Ramos (cell line): ENCODE measurements at regions not wholly inside any gene's neighbourhood (a gene's known extent, or its start where the extent isn't known, plus 50 kb on each side); places are given as distances from the start of the nearest gene placed in this dataset.
"Not testable (repeated sequence)": the region's sequence is repeated elsewhere in the genome, so short reads cannot be mapped to it uniquely, and the experiment has no call there.

Experiments used
- in situ Hi-C: fragments of 300-500 bp; cut with MboI; formaldehyde crosslinking; loops from one replicate; pipeline ENCODE4 v1.14.3; 2022; ENCODE audit warnings: low sequenced_read_pairs; ENCODE audit not compliant: unreplicated experiment

DNA sequence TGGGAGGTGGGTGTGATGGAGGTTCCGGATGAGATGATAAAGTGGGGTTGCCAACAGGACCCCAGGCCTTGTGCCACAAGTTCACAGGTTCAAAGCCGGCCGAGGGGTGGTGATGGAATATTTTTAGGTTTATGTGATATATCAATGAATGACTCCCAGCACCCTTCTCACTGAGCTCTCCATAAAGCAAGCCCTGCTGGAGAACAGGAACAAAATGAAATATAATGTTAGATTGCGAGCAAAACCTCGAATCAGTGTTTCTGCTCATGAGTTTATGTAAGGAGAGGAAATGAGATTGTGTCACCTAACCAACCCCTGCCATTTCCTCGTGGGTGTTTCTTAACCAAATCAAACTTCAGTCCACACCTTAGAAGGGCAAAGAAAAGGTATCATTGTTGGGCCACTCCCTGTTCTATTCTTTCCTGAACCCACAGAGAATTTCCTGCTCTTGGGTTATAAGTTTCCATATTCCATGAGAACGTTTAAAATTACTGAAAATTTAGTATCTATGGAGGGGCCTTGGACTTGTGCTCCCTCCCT, 192.2 kb upstream of the EXOC2 start:
- in situ Hi-C loops: no loop called here

DNA sequence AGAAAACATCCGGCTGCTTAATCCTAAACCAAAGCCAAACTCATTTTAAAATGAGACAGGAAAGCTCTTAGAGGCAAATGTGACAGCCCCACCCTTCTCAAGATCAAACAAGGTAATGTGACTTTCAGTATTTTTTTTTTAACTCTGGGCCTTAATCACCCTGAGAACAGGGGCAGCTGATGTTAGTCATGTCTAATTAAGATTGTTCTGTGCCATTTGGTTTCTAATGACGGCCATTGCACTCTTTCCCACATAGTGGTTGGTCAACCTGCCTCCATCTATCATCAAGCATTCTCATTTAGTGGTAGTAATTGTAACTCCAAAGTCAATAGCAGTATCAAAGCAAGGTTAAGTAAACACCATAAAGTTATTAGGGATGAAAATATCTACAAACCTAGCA, 191.6 kb upstream of the EXOC2 start:
- in situ Hi-C loops: no loop called here

DNA sequence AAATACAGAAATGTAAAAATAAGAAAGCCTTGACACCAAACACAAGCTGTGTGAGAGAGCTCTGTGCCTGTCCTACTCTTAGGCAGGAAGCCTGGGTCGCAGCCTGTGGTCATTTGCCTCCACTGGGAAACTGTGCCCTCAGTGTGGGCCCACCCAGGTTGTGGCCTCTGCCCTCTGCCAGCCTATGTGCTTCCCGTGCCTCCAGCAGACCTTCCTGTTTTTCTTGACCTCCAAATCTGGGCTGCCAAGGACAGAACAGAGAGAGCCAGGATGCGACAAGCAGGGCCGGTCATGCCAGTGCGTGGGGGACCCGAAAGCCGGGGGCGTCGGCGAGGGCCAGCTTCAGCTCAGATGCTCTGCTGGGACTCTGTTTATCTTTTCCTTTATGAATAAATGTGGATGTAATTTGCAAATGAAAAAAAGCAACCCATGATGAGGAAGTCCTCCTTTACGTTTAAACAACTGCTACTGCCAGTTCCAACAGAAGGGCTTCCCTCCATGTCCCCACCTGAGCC, 189.2 kb upstream of the EXOC2 start:
- in situ Hi-C loops: no loop called here

DNA sequence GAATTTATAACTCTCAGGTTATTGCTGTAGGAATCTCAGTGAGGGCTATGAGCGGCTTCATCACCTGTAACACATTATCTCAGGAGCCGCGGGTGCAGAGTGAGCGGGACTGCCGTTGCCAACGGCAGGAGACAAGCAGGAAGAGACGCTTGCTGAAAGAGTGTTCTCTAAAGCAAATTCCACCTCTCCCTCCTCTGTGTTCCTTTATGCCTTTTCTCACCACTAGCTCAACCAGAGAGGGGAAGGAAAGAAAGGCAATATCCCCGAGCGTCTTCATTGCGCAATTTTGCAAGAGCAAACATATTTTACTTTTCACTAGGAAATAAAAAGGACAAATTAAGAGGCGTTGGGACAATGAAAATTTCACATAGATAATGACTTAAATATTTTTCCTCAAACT, 185.2 kb upstream of the EXOC2 start:
- in situ Hi-C loops: no loop called here

DNA sequence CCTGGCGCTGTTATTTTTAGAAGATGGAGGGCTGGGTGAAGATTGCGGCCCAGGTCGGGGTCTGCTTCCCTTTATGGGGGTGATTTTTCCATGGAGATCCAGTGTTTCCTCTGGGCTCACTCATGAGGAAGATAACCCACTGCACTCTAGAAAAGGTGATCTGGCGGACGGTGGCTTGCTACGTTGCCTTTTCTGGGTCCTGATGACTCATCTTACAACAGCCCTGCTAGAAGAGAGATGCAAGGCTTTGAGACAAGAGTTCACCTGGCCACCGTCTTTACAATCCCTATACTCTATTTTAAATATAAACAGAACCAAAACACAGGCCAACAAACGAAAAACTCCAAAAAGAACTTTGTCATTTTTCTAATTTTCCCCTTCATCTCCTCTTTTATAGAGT, 182.1 kb upstream of the EXOC2 start:
- in situ Hi-C loops: no loop called here

DNA sequence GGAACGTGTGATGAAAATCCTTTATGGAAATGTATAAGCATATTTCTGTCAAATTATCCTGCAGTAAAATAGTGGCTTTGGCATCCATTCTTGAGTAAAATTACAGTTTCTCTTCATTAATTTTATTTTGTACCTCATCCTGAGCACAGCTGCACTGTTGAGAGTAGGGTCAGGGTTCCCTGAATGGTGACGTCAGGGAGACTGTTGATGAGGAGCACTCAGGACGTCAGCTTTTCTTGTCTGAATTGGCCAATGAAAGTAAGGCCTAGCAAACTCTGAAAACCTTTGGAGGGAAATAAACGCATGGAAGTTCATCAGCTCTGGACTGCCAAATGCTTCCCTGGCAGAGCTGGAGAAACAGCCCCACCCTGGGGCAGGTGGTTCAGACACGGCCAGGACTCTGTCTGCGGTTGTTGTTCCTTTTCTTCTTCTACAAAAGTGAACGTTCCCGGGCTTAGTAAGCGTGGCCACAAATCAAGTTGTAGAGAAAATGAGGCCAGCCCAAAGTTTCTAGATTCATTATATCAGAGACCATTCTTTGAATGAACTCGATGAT, 179.7 kb upstream of the EXOC2 start:
- in situ Hi-C loops: no loop called here

DNA sequence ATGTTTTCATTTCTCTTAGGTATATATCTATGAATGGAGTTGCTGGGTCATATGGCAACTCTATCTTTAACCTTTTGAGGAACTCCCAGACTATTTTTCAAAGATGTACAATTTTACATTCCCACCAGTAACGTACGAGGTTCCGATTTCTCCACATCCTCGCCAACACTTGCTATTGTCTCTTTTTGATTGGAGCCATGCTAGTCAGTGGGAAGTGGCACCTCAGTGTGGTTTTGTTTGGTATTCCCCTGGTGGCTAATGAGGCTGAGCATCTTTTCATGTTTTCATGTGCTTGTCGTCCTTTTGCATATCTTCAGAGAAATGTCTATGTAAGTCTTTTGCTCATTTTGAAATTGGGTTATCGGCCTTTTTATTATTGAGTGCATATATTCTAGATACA, 178.6 kb upstream of the EXOC2 start:
- in situ Hi-C loops: no loop called here

DNA sequence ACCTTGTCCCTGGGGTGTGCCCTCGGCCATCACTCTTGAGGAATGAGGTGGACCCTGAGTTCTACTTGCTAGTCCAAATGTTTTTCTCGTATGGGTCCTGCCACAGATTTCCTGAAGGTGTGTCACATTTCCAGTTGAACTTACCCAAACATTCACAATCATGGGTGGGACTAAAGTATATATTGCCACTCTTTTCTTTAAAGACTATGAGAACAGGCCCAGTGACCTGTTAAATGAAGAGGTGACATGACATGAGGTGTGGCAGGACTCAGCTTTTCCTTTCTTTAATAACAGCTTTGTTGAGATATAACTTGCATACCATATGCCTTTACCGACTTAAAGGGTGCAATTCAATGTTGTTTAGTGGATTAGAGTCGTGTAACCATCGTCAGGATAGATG, 177.2 kb upstream of the EXOC2 start:
- in situ Hi-C loops: no loop called here

DNA sequence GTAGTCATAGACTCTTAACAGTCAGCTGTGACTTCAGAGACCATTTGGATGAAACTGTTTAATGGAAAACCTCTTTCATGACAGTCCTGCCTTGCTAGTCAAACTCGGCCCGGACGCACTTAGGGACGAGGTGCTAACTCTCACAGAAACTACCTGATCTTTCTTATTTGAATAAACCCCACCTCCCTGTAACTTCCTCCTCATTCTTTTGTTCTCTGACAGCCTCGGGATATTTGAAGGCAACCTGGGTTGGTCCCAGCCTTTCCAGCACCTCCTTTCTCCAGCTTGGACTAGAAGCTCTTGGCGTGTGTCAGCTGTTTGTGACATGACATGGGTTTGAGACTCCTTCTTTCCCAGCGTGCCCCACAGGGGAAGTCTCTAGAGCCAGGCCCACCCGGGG, 175.3 kb upstream of the EXOC2 start:
- in situ Hi-C loops: no loop called here

DNA sequence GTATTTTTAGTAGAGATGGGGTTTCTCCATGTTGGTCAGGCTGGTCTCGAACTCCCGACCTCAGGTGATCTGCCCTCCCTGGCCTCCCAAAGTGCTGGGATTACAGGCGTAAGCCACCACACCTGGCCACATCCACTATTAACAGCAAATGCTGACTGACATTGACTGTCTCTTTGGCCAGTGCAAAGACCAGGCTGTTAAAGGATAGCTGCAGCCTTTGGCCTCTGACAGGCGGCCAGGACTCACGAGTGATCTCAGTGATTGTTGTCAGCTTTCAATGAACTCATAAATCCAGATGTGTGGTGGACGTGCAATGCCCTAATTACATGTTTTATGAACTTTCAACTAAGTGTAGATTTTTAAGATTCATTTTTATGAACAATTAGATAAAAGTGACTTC, 174.4 kb upstream of the EXOC2 start:
- in situ Hi-C loops: no loop called here

DNA sequence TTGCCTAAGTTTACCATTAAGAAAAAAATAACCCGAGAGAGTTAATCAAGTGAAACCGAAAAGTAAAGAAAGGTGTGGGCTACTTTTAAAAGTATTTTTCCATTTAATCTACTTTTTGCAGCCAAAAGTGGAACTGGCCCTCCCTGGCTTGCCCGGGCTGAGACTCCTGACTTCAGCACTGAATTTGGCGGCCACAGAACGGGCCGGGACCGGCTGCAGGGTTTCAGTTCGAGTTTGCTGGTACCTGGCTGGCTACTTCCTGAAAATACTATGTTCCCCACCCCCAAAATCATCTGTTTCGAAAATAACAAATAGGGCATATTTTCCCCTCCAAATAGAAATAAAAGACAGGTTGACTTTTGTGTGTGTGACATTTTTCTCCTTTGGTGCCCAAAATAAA, 173.4 kb upstream of the EXOC2 start:
- in situ Hi-C loops: no loop called here

DNA sequence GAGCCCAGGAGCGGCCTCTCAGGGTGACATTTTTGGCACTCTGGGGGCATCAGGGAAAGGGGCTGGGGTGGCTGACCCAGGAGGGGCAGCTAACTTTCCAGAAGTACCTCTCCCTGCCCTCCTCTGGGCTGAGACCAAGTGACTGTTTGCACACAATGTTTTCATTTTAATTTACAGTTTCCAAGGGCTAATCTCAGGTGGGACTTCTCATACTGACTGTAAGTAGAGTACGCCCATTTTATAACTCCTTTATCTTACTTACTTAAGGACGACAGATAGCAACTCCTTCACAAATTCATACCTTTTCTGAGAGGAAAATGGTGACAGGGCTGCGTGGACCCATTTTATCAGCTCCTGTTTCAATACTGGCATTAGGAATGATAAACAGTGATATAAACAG, 172.9 kb upstream of the EXOC2 start:
- in situ Hi-C loops: no loop called here

DNA sequence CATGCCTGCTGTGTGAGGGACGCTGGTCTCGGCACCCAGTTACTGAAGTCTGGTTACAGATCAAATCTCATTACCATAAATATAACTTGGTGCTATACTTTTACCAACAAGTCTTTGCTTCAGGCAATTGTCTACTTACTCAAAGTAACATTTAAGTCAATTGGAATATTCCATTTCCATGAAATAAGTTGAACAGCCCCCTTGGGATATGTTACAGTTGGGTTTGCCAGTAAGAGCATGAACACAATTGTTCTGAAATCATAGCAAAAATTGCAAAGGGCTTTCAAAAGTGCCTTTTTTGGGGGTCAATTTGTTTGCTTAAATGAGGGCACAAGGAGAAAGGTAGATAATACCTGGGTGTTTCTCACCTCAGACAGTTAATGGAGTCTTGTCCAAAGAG, 170.9 kb upstream of the EXOC2 start:
- in situ Hi-C loops: no loop called here

DNA sequence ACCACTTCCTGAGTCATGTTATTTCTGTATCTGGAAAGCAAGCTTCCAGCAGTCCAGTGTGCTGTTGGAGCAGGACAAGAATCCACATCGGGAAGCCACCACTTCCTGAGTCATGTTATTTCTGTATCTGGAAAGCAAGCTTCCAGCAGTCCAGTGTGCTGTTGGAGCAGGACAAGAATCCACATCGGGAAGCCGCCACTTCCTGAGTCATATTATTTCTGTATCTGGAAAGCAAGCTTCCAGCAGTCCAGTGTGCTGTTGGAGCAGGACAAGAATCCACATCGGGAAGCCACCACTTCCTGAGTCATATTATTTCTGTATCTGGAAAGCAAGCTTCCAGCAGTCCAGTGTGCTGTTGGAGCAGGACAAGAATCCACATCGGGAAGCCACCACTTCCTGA, 170.2 kb upstream of the EXOC2 start:
- in situ Hi-C loops: not testable (repeated sequence)

DNA sequence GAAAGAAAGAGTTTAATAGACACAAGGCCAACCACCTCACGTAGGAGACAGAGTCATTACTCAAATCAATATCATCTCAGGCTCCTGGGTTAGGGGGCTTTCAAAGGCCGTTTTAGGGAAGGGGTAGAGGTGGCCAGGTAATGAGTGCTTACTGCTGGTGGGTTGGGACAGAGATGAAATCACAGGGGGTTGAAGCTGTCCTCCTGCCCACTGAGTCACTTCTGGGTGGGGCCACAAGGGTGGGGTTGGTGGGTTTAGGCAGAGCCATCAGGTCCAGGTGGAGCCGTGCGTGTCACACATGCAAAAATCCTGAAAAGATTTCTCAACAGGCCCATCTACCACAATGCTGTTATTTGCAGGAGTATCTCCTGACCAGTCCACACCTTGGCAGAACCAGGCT, 167.0 kb upstream of the EXOC2 start:
- in situ Hi-C loops: no loop called here

DNA sequence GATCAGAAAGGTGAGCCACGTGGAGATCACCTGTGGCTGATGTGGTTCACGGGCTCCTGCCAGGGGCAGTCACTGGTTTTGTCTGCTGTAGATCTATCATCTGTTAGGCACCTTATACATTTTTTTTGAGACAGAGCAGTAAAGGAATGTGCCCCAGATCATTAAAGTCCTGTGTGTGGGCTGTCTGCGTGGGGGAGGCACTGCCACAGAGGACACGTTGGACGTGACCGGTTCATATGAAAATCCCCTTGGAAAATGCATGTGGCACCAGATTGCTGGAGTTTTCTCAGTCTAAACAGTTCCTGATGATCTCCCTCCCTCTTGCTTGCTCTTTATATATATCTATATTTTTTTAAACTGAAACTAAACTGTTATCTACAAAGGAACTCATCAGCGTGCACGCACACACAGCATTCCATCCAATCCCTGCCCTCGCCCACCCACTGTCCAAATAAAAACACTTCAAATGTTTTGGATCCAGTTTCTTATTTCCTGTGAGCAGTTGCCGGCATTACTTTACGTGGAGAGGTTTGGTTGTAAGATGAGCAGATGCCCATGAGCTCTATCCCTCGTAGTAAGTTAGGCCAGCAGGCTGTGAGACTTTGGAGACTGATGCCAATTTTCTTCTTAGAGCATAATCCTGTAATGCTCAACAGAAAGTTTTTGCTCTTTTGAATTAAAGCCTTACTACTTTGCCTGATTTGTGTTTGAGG, 161.6 kb upstream of the EXOC2 start:
- in situ Hi-C loops: no loop called here

DNA sequence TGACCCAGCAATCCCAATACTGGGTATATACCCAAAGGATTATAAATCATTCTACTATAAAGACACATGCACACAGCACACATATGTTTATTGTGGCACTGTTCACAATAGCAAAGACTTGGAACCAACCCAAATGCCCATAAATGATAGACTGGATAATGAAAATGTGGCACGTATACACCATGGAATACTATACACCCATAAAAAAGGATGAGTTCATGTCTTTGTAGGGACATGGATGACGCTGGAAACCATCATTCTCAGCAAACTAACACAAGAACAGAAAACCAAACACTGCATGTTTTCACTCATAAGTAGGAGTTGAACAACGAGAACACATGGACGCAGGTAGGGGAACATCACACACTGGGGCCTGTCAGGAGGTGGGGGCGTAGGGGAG, 159.3 kb upstream of the EXOC2 start:
- in situ Hi-C loops: not testable (repeated sequence)

DNA sequence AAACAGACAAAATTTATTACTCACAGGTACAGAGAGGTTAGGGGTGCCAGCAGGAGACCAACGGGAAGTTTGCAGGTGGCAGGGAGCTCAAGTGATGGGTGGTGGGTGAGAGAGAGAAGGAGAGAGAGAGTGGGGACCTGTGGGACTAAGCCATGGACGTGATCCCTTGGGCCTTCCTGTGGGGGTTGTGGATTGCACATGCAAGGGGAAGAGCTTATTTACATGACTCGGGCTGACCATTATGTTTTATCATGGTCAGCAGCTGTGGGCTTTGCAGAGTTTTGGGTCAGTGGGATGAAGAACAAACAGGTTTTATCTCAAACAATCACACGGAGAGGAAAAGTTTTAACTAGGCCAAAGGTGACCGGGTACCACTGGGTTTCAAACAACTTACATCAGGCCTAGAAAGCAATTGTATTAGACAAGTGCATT, 156.2 kb upstream of the EXOC2 start:
- in situ Hi-C loops: no loop called here

DNA sequence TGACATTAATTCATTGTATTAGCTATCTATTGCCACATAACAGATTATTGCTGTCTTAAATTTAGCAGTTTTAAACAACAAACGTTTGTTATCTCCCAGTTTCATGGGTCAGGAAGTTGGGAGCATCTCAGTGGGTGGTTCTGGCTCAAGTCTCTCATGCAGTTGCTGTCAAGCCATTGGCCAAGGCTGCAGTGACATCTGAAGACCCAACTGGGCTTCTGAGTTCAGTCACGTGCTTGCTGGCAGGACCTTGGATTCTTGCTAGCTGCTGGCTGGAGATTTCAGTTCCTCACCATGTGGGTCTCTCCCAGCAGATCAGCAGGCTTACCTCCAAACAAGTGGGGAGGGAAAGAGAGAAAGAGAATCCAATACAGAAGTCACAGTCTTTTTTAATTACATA, 152.6 kb upstream of the EXOC2 start:
- in situ Hi-C loops: no loop called here

DNA sequence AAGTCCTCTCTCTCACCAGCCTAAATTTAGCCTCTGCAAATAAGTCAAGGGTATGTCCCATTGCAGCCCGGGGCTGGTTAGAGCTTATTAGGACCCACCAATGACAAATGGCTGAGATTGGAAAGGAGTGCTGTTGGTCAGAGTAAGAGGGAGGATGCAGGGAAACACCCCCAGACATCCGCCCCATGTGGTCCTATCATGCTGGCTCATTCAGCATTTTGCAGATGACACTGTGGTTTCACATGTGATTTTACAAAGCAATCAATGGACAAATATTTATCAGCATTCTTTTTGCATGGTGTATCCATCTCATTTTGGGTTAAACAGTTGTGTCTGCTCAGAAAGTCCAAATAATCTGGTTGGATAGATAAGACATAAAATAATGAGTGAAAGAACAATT, 152.2 kb upstream of the EXOC2 start:
- in situ Hi-C loops: no loop called here

DNA sequence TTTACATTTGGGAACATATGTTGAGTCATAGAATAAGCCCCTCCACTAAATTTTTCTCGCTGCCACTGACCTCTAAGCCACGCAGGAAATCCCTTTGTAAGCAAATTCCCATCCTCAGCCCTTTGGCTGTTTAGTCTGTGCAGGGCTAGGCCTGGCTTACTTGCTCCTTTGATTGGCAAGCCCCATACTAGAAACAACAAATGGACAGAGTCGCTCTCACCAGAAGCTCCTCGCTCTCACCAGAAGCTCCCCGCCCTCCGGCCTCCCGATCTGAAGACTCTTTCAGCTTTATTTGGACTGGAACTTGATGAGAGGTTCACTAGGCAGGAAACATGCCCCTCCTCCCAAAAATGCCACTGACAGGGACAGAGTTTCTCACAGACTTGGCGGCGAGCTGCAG, 149.2 kb upstream of the EXOC2 start:
- in situ Hi-C loops: no loop called here

DNA sequence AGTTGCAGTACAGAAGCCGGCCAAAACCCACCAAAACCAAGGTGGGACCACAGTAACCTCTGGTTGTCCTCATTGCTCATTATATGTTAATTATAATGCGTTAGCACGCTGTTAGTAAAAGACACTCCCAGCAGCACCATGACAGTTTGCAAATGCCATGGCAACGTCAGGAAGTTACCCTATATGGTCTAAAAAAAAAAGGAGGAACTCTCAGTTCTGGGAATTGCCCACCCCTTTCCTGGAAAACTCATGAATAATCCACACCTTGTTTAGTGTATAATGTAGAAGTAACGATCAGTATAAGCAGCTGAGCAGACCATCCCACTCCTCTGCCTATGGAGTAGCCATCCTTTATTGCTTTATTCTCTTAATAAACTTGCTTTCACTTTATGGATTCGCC, 148.6 kb upstream of the EXOC2 start:
- in situ Hi-C loops: no loop called here
